Mesenchymal stem cell (in vitro differentiated cells and primary cell): ENCODE measurements at regions not wholly inside any gene's neighbourhood (a gene's known extent, or its start where the extent isn't known, plus 50 kb on each side); places are given as distances from the start of the nearest gene placed in this dataset.

Experiments
- DNase-seq: peaks from one replicate; pipeline ENCODE4 v3.0.0-alpha.2; 2013
- H2AFZ ChIP-seq: one replicate; pipeline ENCODE4 v1.6.1; 2013; ENCODE audit warnings: low read depth, mild to moderate bottlenecking, control low read depth, inconsistent platforms, low read length, moderate library complexity
- H2AK5ac ChIP-seq: 2 replicates; pipeline ENCODE4 v1.6.1; 2013; ENCODE audit warnings: low read length, moderate library complexity, mild to moderate bottlenecking, inconsistent platforms; ENCODE audit not compliant: severe bottlenecking
- H2BK120ac ChIP-seq: one replicate; pipeline ENCODE4 v1.6.1; 2013; ENCODE audit warnings: low read depth, mild to moderate bottlenecking, inconsistent platforms, low read length, moderate library complexity
- H2BK12ac ChIP-seq, 2 experiments: one replicate each; pipeline ENCODE4 v1.6.1; 2013; ENCODE audit warnings: inconsistent platforms in 2 of 2, low read length in 2 of 2, mild to moderate bottlenecking in 2 of 2, moderate library complexity in 2 of 2, control low read depth in 1 of 2
- H2BK15ac ChIP-seq: one replicate; pipeline ENCODE4 v1.6.1; 2013; ENCODE audit warnings: mild to moderate bottlenecking, low read depth, inconsistent platforms; ENCODE audit not compliant: poor library complexity, severe bottlenecking
- H2BK5ac ChIP-seq: 2 replicates; pipeline ENCODE4 v1.6.1; 2013; ENCODE audit warnings: low read depth, mild to moderate bottlenecking, low read length, control low read depth, inconsistent platforms; ENCODE audit not compliant: poor library complexity, severe bottlenecking
- H3K14ac ChIP-seq, 2 experiments: one replicate each; pipeline ENCODE4 v1.6.1; 2013; ENCODE audit warnings: inconsistent platforms in 2 of 2, low read length in 2 of 2, control low read depth in 1 of 2, mild to moderate bottlenecking in 1 of 2, moderate library complexity in 1 of 2
- H3K18ac ChIP-seq, 2 experiments: one replicate each; pipeline ENCODE4 v1.6.1; 2013; ENCODE audit warnings: inconsistent platforms in 2 of 2, low read length in 2 of 2, control low read depth in 1 of 2, low read depth in 1 of 2, mild to moderate bottlenecking in 1 of 2
- H3K23ac ChIP-seq, 2 experiments: one replicate each; pipeline ENCODE4 v1.6.1; 2013; ENCODE audit warnings: inconsistent platforms in 2 of 2, low read length in 2 of 2, mild to moderate bottlenecking in 2 of 2, moderate library complexity in 2 of 2, control low read depth in 1 of 2
- H3K27ac ChIP-seq: 2 replicates; pipeline ENCODE4 v1.5.1; 2013; ENCODE audit warnings: mild to moderate bottlenecking, moderate library complexity, low read length, control low read depth, inconsistent platforms; ENCODE audit not compliant: poor library complexity, severe bottlenecking
- H3K27me3 ChIP-seq, 2 experiments: 2 replicates each; pipeline versions ENCODE4 v1.6.1 to v1.7.0; 2013; ENCODE audit warnings: low read length in 2 of 2, mild to moderate bottlenecking in 2 of 2, moderate library complexity in 2 of 2, control low read depth in 1 of 2, inconsistent platforms in 1 of 2; ENCODE audit not compliant: control insufficient read depth in 1 of 2, insufficient read depth in 1 of 2
- H3K36me3 ChIP-seq, 2 experiments: 2 replicates each; pipeline versions ENCODE4 v1.6.1 to v1.7.0; 2013; ENCODE audit warnings: low read length in 2 of 2, control low read depth in 1 of 2, inconsistent platforms in 1 of 2, low read depth in 1 of 2, mild to moderate bottlenecking in 1 of 2; ENCODE audit not compliant: insufficient read depth in 2 of 2, control insufficient read depth in 1 of 2
- H3K4ac ChIP-seq, 2 experiments: one replicate each; pipeline ENCODE4 v1.6.1; 2013; ENCODE audit warnings: inconsistent platforms in 2 of 2, low read length in 2 of 2, mild to moderate bottlenecking in 2 of 2, moderate library complexity in 2 of 2, control low read depth in 1 of 2, low read depth in 1 of 2
- H3K4me1 ChIP-seq: 2 replicates; pipeline ENCODE4 v1.6.1; 2013; ENCODE audit warnings: low read depth, low read length, control low read depth; ENCODE audit not compliant: control insufficient read depth, insufficient read depth
- H3K4me2 ChIP-seq: 2 replicates; pipeline ENCODE4 v1.6.1; 2013; ENCODE audit warnings: low read length, mild to moderate bottlenecking, inconsistent platforms; ENCODE audit not compliant: poor library complexity, severe bottlenecking
- H3K4me3 ChIP-seq, 2 experiments: 2 replicates each; pipeline versions ENCODE4 v1.5.1 to v1.7.0; 2013; ENCODE audit warnings: low read length in 2 of 2, mild to moderate bottlenecking in 2 of 2, control low read depth in 1 of 2, low read depth in 1 of 2; ENCODE audit not compliant: insufficient read depth in 1 of 2
- H3K79me1 ChIP-seq: replicated peaks from 2 replicates; pipeline ENCODE4 v1.6.1; 2013; ENCODE audit warnings: mild to moderate bottlenecking, control low read depth, low read length, inconsistent platforms; ENCODE audit not compliant: poor library complexity, severe bottlenecking
- H3K9ac ChIP-seq: 2 replicates; pipeline ENCODE4 v1.7.0; 2013; ENCODE audit warnings: mild to moderate bottlenecking, low read length, moderate library complexity
- H3K9me3 ChIP-seq: 2 replicates; pipeline ENCODE4 v1.7.0; 2013; ENCODE audit warnings: mild to moderate bottlenecking, low read length; ENCODE audit not compliant: control insufficient read depth
- H4K8ac ChIP-seq: one replicate; pipeline ENCODE4 v1.6.1; 2013; ENCODE audit warnings: inconsistent platforms, mild to moderate bottlenecking, low read length, moderate library complexity
- H4K91ac ChIP-seq: one replicate; pipeline ENCODE4 v1.6.1; 2013; ENCODE audit warnings: mild to moderate bottlenecking, low read length, inconsistent platforms
- WGBS: methylation state at CpG from one replicate; pipeline ENCODE4 v1.1.7; 2013; ENCODE audit warnings: mixed read lengths; 5-methylcytosine and 5-hydroxymethylcytosine counted together

DNA sequence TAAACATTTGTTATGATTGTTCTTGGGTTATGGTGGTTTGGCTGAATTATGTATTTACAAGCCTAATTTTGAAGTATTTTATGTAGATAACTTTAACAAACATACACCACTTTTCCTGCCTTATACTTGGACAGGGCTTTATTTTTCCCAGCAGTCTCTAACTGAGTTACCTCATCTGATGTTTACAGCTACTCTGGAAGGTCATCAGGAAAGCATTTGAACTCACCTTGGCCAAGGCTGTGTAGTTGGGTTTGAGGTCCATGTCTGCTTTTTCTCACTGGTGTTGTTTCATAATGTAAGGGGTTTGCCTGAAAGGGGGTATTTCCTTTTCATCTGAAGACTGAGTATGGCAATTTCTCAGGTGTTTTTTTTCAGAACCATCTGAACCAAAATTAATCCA, 193.5 kb downstream of the RWDD3 start:
- no peak overlapping the region for H3K4me3 ChIP-seq
- no peaks in the 10 kb centered on the region for H3K79me1 ChIP-seq
- no peak overlapping the region for H3K9ac ChIP-seq
- no peak overlapping the region for H2BK5ac ChIP-seq
- no peak overlapping the region for H2BK12ac ChIP-seq
- H3K36me3 ChIP-seq = no peaks in the 10 kb centered on the region
- no peak overlapping the region for H2BK120ac ChIP-seq
- H4K8ac ChIP-seq = no peak overlapping the region
- H3K27ac ChIP-seq = no peak overlapping the region
- no peaks in the 10 kb centered on the region for H3K9me3 ChIP-seq
- H2BK15ac ChIP-seq = no peak overlapping the region
- H3K23ac ChIP-seq = no peak overlapping the region
- no peak overlapping the region for H3K14ac ChIP-seq
- no peaks in the 10 kb centered on the region for H3K4me1 ChIP-seq
- no peak overlapping the region for H2AK5ac ChIP-seq
- H3K18ac ChIP-seq = no peak overlapping the region
- no peak overlapping the region for H3K4me2 ChIP-seq
- H3K27me3 ChIP-seq = no peaks in the 10 kb centered on the region
- no peak overlapping the region for H2AFZ ChIP-seq
- H3K4ac ChIP-seq = no peak overlapping the region
- DNase-seq = no peak
- no peak overlapping the region for H4K91ac ChIP-seq

DNA sequence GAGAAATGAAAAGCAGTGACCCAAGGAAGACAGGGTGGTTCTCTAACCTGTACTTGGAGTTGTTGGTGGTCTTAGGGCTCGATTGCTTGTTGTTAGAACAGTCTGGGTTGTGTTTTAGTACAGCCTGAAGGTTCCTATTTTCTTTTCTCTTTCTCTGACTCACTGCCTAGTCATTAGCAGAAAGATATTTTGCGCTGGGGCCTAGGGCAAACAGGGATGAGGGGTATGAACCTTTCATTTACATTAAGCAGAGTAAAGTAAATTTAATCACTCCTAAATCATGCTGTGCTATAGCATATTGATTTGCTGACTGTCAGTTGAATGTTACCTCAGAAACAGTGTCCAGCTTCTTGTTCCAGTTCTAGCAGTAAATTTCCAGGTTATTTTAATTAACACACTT, 197.2 kb downstream of the RWDD3 start:
- H2BK120ac ChIP-seq = no peak overlapping the region
- no peak overlapping the region for H3K9ac ChIP-seq
- no peak overlapping the region for H4K8ac ChIP-seq
- H3K4me1 ChIP-seq = no peaks in the 10 kb centered on the region
- H4K91ac ChIP-seq = no peak overlapping the region
- H3K4me3 ChIP-seq = no peak overlapping the region
- H3K4me2 ChIP-seq = no peak overlapping the region
- H3K36me3 ChIP-seq = no peaks in the 10 kb centered on the region
- no peak overlapping the region for H2BK15ac ChIP-seq
- WGBS = no CpG with 5 or more reads among the region's 2 CpGs
- no peaks in the 10 kb centered on the region for H3K79me1 ChIP-seq
- no peak overlapping the region for H2AFZ ChIP-seq
- peaks cover 5% of the 10 kb centered on the region for H3K9me3 ChIP-seq
- H2BK5ac ChIP-seq = no peak overlapping the region
- no peak for DNase-seq
- no peak overlapping the region for H3K4ac ChIP-seq
- H2BK12ac ChIP-seq = no peak overlapping the region
- no peak overlapping the region for H3K27ac ChIP-seq
- H3K18ac ChIP-seq = no peak overlapping the region
- no peaks in the 10 kb centered on the region for H3K27me3 ChIP-seq
- no peak overlapping the region for H3K14ac ChIP-seq
- no peak overlapping the region for H2AK5ac ChIP-seq
- no peak overlapping the region for H3K23ac ChIP-seq

DNA sequence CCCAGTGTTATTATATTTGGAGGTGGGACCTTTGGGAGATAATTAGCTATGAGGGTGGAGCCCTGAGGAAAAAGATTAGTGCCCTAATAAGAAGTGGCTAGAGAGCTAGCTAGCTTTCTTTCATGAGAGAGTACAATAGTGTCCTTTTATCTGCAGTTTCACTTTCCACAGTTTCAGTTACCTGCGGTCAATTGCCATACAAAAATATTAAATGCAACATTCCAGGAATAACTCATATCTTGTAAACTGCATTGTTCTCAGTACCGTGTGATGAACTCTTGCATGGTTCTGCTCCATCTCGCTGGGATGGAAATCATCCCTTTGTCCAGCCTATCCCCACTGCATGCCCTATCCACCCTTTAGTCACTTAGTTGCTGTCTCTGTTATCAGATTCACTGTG, 201.6 kb downstream of the RWDD3 start:
- H3K27ac ChIP-seq = no peak overlapping the region
- H2BK120ac ChIP-seq = no peak overlapping the region
- H4K8ac ChIP-seq = no peak overlapping the region
- H3K9me3 ChIP-seq = peaks cover 5% of the 10 kb centered on the region
- no peak overlapping the region for H3K4ac ChIP-seq
- no peak for DNase-seq
- no peak overlapping the region for H3K14ac ChIP-seq
- no peak overlapping the region for H2BK5ac ChIP-seq
- no peaks in the 10 kb centered on the region for H3K4me1 ChIP-seq
- H3K9ac ChIP-seq = no peak overlapping the region
- H3K23ac ChIP-seq = no peak overlapping the region
- H3K79me1 ChIP-seq = no peaks in the 10 kb centered on the region
- no peaks in the 10 kb centered on the region for H3K27me3 ChIP-seq
- H2AFZ ChIP-seq = no peak overlapping the region
- H4K91ac ChIP-seq = no peak overlapping the region
- no peak overlapping the region for H2BK12ac ChIP-seq
- H3K4me3 ChIP-seq = no peak overlapping the region
- no peaks in the 10 kb centered on the region for H3K36me3 ChIP-seq
- no peak overlapping the region for H3K18ac ChIP-seq
- H3K4me2 ChIP-seq = no peak overlapping the region
- no peak overlapping the region for H2AK5ac ChIP-seq
- H2BK15ac ChIP-seq = no peak overlapping the region
- WGBS = 94% methylated on average over 2 of the region's 3 CpGs

DNA sequence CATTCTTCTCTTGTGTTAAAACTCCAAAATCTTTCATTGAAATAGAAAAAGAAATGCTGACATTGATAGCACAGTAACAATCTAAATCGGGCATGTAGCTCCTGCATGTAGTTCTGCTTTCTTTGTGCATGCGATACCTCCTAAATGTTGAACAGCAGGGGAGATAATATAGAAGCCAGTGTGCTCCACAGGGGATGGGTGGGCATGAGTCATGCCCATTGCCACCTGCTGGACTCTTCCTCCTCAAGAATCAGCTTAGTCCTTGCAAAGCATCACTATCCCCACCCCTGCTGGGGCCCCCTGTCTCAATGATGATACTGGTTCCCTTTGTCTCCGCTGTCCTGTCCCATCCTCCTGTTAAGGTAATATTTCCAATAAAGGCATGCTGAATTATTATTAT, 203.0 kb downstream of the RWDD3 start:
- H3K18ac ChIP-seq = no peak overlapping the region
- no peaks in the 10 kb centered on the region for H3K79me1 ChIP-seq
- H2AK5ac ChIP-seq = no peak overlapping the region
- H3K9me3 ChIP-seq = peaks cover 5% of the 10 kb centered on the region
- 91% methylated on average over 2 of the region's 3 CpGs for WGBS
- no peak overlapping the region for H3K4ac ChIP-seq
- no peak overlapping the region for H2AFZ ChIP-seq
- H2BK12ac ChIP-seq = no peak overlapping the region
- no peak overlapping the region for H2BK120ac ChIP-seq
- no peak overlapping the region for H3K4me3 ChIP-seq
- no peaks in the 10 kb centered on the region for H3K27me3 ChIP-seq
- no peaks in the 10 kb centered on the region for H3K36me3 ChIP-seq
- H3K14ac ChIP-seq = no peak overlapping the region
- H3K4me1 ChIP-seq = no peaks in the 10 kb centered on the region
- H4K91ac ChIP-seq = no peak overlapping the region
- no peak overlapping the region for H3K9ac ChIP-seq
- H3K4me2 ChIP-seq = no peak overlapping the region
- H3K27ac ChIP-seq = no peak overlapping the region
- H3K23ac ChIP-seq = no peak overlapping the region
- H2BK5ac ChIP-seq = no peak overlapping the region
- no peak for DNase-seq
- no peak overlapping the region for H4K8ac ChIP-seq
- no peak overlapping the region for H2BK15ac ChIP-seq
